ENCODE measurements at regions not wholly inside any gene's neighbourhood (a gene's known extent, or its start where the extent isn't known, plus 50 kb on each side); places are given as distances from the start of the nearest gene placed in this dataset.

DNA sequence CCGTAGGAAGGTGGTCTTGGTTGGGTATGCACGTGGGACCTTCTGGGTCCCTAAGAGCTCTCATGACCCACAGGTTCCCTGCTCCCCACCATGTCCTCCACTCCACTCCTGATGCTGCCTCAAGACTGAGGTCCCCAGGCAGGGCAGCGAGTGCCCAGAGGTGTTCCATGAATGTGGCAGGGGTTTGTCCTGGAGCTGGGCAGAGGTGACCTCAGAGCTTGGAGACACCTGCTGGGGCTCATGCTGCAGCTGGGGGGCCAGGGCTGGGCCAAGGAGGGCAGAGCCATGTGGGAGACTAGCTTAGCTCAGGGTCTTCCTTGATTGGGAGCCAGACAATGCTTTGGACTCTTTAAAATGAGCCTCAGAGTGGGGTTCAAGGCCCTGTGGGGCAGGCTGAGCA lies 74.0 kb upstream of the PITX1 start:
- TF ChIP-seq POLR2A (IDR thresholded peaks at IDR 0.05) = no peak
- TF ChIP-seq, protein P1, sequence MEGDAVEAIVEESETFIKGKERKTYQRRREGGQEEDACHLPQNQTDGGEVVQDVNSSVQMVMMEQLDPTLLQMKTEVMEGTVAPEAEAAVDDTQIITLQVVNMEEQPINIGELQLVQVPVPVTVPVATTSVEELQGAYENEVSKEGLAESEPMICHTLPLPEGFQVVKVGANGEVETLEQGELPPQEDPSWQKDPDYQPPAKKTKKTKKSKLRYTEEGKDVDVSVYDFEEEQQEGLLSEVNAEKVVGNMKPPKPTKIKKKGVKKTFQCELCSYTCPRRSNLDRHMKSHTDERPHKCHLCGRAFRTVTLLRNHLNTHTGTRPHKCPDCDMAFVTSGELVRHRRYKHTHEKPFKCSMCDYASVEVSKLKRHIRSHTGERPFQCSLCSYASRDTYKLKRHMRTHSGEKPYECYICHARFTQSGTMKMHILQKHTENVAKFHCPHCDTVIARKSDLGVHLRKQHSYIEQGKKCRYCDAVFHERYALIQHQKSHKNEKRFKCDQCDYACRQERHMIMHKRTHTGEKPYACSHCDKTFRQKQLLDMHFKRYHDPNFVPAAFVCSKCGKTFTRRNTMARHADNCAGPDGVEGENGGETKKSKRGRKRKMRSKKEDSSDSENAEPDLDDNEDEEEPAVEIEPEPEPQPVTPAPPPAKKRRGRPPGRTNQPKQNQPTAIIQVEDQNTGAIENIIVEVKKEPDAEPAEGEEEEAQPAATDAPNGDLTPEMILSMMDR (IDR thresholded peaks at IDR 0.05) = no peak
- no peak for TF ChIP-seq POLR2AphosphoS5 (IDR thresholded peaks at IDR 0.05; ENCODE audit: insufficient read depth in 1 of 2, low read depth in 1 of 2)

Data from vagina (tissue), 2 donors.